HG02885 (cell line): ENCODE measurements at regions not wholly inside any gene's neighbourhood (a gene's known extent, or its start where the extent isn't known, plus 50 kb on each side); places are given as distances from the start of the nearest gene placed in this dataset.
A peak's percentile ranks its signal among the peaks of the same experiment; 100 is the strongest.
"Not testable (repeated sequence)": the region's sequence is repeated elsewhere in the genome, so short reads cannot be mapped to it uniquely, and the experiment has no call there.

Source experiments
- ATAC-seq: cut with Tn5 transposase; IDR thresholded peaks from one replicate; pipeline ENCODE4 v1.9.1; 2021; ENCODE audit warnings: mild to moderate bottlenecking; ENCODE audit not compliant: unreplicated experiment, poor library complexity

DNA sequence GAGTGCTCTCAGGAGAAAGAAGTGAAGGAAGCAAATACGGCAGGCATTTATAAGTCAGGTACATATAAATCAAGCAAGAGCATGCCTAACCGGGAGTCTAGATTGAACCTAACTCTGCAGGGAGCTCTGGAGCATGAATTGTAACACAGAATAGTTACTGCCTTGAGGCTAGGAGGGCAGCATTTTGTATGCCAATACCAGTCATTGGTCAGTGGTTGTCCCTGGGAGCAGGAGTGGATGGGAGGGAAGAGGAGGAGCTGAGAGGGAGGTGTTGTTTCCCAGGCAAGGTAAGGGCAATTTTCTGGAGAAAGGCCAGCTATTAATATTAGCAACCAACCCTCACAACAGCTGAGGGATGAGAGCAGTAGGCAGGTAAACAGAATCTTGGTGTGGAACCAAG lies 224.7 kb upstream of the DCAF8L1 start:
- no peak for ATAC-seq

DNA sequence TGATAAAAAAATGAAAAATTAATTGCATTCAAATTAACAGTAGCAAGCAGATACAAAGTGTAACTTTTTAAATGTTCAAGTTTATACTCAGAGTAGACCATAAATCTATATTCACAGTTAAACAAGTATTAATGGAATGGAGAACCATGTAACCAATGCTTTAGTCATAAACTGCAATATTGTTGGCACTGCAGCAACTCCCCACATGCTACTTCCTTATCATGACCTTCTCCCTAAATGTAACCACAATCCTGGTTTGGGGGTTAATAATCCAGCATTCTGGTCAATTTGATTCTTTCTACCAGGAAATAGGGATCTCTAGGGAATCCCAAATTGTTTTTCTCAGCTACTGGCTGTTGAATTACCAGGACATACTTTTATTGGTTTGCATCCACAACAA lies 223.9 kb upstream of the DCAF8L1 start:
- no peak for ATAC-seq

DNA sequence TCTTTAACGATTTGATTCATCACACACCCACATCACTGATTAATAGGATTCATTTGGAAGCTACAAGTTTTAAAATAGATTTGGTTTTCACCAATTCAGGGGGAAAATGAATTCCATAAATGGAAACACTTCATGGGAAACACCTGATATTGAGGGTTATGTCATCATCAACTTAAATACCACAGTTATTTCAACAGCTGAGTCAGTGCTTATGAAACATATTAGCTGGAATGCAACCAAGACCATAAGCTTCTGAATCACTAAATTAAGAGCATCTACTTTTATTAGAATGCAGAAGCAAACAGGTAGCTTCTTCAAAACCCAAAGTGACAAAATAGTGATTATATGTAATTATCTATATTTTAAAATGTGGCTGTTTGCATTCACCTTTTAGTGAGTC lies 207.8 kb upstream of the DCAF8L1 start:
- ATAC-seq, result no peak

DNA sequence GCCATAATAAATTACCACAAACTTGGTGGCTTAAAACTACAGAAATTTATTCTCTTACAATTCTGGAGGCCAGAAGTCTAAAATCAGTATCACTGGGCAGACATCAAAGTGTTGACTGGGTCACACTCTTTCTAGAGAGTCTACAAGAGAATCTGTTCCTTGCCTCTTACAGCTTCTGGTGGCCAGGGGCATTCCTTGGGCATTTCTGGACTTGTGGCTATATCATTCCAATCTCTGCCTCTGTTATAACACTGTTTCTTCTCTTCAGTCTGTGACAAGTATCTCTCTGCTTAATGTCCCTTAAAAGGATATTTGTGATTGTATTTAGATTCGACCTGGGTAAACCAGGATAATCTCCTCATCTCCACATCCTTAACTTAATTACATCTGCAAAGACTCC lies 207.3 kb upstream of the DCAF8L1 start:
- no peak for ATAC-seq

DNA sequence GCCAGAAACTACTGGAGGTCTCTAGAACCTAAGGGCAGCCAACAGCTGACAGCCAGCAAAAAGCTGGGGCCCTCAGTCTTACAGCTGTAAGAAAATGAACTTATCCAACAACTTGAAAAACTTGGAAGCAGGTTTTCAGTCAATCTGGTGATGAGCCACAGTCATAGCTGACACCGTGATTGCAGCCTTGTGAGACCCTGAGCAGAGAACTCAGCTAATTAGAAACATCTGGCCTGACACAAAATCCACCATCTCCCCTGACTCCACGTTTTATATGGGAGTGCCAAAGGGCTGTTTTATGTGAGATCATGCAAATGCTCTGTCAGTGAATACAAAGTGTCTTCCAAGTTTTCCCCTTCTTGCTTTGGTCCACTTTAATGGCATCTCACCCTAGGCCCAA lies 198.8 kb upstream of the DCAF8L1 start:
- ATAC-seq, result no peak

DNA sequence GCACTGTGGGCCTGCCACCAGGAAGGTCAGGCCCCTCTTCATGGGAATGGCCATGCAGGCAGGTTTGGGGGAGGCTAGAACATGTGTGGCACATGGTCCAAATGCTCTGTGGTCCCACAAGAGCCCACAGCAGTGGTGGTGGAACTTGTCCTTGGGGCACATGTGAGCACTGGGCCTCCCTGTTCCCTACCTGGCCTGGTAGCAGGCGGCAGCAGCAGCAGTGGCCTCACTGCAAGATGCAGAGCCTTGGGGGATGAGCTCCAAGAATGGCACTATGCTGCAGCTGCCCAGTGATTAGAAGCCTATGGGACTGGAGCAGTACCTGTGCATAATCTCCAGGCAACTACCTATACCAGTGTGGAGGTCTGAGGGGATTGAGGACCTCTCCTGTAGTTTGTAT lies 197.0 kb upstream of the DCAF8L1 start:
- ATAC-seq, result no peak

DNA sequence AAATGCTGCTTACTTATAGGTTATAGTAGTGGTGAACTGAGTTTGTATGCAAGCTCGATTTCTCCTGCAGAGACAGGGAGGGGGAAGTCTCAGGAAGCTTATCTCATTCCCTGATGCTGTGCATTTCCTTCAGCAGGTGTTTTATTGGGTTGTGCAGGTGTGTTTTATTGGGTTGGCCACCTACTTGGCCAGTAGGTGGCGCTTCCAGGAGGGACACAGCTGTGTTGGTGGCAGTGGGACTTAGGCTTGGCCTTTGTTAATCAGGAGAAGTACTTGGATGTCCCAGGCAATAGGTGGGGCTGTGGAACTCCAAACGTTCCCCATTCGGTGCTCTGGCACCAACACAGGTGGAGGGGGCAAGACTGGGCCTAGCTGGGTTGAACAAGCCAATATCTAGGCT lies 196.0 kb upstream of the DCAF8L1 start:
- no peak for ATAC-seq

DNA sequence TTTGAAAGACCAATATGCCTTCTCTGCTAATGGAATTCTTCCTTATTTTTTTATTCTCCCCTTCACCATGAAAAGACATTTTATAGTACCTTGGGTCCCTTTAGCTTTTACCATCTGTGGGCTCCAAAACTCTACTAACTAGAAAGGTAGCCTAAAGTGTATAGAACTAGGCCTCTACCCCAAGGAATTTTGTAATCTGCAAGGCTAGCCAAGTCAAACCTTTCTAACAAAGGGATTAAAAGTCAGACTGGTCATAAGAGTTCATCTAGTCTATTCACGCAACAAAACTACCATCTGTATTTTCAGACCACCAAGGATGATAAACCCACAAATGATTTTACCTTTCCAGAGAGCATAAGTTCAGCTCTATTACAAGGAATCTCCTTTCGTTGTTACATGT lies 189.5 kb upstream of the DCAF8L1 start:
- ATAC-seq, result no peak

DNA sequence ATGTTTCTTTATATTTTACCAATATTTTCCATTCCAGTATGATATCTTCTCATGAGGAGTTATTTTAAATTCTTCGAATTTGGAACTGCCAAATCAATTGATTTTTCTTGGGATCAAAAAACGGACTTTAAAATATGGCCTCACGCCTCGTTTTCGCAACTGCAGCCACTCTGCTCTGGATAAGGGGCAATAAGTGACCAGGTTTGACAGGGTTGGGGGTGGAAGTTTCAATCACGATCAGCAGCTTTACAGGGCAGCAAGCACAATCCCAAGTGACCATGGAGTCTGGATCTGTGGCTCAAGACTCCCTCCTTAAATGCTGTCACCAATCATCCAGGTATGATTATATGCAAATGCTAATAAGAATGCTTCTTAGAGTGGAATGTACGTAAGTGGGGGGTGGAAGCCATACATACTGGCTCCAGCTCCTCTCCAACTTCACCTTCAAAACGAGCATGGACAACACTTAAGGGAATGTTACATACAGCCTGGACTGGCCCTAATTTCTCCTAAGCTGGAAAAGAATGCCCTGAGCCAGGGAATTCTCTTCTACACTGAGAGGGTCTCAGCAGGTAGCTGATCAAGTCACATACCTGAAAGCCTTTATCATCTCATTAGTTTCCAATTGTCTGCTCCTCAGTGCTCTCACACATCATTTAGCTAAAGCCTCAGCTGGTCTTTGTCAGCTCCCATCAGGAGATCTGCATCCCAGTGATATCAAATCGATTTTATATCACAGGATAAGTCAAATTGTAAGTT lies 176.9 kb upstream of the DCAF8L1 start:
- ATAC-seq, result no peak

DNA sequence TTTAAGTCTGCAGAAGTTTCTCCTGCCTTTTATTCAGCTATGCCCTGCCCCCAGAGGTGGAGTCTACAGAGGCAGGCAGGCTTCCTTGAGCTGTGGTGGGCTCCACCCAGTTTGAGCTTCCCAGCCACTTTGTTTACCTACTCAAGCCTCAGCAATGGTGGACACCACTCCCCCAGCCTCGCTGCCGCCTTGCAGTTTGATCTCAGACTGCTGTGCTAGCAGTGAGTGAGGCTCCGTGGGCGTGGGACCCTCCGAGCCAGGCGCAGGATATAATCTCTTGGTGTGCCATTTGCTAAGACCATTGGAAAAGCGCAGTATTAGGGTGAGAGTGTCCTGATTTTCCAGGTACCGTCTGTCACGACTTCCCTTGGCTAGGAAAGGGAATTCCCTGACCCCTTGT lies 171.0 kb upstream of the DCAF8L1 start:
- not testable (repeated sequence) for ATAC-seq

DNA sequence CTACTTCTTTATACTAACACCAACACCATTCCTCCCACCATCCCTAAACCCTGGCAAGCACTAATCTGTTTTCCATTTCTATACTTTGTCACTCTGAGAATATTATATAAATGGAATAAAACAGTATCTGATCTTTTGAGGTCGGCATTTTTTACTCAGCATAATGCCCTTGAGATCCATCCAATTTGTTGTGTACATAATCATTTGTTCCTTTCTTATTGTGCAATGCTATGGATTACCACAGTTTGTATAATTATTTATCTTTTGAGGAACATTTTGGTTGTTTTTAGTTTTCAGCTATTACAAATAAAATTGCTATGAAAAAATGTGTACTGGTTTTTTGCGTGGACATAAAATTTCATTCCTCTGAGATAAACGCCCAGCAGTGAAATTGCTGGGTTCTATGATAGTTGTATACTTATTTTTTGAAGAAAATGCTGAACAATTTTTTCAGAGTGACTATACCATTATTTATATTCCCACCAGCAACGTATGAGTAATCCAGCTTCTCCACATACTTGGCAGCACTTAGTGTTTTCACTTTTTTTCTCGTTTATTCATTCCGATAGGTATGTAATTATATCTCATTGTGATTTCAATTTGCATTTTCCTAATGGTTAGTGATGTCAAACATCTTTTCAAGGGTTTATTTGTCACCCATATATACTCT lies 154.3 kb upstream of the DCAF8L1 start:
- no peak for ATAC-seq

DNA sequence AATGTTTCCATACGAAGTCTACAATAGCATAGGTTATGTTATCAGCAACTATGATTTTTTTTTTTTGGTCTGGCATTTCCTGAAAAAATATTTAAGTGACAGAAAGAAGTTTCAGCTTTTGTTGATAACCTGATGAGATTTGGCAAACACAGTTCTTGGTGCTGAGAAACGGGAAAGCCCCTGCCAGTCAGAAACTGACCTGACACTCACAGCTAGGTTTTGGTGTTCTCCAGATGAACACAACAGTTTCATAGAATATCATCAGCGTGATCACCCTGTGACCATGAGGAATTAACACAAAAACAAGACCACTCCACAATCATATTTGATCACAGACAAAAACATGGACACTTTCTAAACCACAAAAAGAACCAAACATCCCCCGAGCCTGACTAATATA lies 152.5 kb upstream of the DCAF8L1 start:
- peak; percentile 54 for ATAC-seq

DNA sequence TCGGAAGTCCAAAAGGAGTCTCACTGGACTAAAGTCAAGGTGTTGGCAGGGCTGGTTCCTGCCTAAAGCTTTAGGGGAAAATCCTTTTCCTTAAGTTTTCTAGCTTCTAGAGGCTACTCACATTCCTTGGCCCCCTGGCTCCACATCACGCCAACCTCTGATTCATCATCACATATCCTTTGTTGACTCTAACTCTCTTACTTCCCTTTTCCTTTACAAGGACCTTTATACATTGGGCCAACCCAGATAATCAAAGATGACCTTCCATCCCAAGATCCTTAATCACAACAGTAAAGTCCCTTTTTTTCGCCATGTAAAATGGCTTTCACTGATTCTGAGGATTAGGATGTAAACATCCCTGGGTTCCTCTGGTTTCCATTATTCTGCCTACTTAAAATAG lies 146.4 kb upstream of the DCAF8L1 start:
- no peak for ATAC-seq

DNA sequence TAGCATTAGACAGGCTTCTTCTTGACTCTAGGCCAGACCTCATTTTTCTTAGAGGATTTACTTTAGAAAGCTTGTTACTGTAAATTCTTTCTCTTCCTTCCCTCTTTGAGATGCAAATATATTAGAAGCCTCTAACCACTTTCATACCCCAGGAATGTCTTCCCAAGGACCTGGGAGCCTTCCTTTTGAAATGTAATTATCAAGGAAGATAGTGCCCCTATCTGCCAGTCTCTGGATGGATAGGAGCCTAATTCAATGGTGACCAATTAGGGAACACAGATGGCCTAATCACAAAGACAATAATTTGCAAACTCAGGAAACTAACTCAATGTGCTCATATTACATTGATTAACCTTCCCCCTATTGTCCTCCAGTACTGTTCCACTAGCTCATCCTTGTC lies 145.6 kb upstream of the DCAF8L1 start:
- no peak for ATAC-seq

DNA sequence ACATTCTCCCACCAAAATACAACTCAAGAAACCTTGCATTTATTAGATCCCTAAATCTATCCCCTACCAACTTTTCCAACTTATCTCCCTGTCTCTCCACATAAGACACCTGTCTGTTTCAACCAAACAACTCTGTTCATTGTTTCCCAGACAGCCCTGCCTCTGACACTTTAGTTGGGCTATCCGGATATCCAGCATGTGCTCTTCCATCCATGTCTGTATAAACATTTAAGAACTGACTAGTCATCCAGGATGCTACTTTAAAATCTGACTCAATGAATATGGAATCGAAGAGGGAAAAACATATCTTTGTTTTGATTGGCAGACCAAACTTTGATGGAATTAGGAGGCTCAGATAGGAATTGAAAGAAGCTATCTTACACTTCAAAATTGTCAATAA lies 143.2 kb upstream of the DCAF8L1 start:
- ATAC-seq, result no peak

DNA sequence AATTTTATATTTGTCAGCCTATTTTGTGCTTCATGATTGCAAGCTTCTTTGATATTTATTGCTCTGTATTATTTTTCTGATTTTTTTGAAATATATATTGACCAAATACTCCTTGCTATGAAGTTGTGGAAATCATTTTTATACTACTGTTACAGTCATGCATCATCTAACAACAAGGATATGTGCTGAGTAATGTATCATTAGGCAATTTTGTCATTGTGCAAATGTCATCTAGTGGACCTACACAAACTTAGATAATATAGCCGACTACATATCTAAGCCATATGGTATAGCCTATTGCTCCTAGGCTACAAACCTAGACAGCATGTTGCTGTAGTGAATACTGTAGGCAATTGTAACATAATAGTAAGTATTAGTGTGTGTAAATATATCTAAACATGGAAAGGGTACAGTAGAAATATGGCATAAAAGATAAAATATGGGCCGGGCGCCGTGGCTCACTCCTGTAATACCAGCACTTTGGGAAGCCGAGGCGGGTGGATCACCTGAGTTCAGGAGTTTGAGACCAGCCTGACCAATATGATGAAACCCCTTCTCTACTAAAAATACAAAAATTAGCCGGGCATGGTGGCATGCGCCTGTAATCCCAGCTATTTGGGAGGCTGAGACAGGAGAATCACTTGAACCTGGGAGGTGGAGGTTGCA lies 139.5 kb upstream of the DCAF8L1 start:
- ATAC-seq, result not testable (repeated sequence)

DNA sequence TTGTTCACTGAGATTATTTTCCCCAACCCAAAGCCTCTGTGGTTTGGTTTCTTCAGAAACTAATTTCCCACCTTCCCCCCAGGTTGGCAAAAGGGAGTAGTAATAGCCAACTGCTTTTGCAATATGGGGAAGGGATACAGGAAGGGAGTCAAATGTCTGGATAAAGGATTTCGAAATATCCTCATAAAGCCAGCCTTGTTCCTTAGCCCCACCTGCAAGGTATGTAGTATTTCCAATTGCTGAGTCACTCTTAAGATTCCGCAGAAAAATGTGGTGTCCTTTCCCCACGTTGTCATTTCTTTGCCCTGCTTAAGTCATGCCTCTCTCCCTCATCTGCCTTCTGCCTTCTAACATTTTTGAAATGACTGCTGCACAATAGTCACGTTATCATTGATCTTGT lies 138.8 kb upstream of the DCAF8L1 start:
- no peak for ATAC-seq

DNA sequence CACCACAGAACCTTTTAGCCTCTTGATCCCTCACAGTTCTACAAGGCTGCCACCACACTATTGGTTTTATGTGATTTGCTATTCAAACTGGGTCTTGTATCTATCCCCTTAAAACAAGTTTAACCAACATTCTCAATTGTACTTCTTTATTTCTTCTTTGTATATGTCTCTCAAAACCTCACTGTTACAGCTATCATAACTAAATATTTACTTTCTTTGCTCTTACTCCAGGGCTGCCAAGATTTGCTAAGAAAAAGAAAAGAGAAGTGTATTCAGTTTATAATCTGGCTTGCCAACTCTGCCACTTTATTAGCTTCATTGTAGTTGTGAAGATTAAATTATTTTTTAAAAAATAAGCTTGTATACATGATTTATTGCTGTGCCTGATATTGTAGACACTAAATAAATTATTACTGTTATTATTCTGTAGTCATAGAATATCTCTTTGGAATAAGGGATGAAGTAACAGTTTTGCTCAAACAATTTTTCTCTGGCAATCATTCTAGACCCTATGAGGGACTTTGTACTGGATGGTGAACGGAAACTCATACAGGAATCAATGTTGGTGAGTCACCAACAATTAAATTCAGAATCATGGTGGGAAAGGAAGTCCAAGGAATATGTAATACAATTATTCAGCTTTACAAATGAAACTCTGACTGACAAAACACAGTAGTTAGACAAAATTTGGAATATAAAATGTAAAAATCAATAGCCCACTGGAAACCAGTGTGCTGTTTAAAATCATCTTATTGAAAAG lies 127.1 kb upstream of the DCAF8L1 start:
- ATAC-seq, result no peak

DNA sequence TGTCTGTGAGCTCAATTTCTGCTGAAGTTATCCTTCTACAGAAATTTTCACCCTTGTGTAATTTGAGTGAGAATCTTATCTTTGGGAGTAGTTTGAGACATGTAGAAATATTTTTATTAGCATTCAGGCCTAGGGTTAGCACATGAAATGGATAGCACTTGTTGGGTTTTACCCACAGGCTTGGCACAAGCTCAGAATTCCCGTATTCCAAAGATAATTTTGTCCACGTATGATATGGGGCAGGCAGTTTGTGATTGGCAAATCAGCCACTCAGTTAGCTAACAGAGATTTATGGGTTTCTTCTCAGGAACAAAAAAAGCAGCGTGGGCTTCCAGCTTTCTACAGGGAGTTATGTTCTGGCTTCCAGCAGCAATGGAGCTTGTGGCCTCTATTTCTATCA lies 117.9 kb upstream of the DCAF8L1 start:
- no peak for ATAC-seq

DNA sequence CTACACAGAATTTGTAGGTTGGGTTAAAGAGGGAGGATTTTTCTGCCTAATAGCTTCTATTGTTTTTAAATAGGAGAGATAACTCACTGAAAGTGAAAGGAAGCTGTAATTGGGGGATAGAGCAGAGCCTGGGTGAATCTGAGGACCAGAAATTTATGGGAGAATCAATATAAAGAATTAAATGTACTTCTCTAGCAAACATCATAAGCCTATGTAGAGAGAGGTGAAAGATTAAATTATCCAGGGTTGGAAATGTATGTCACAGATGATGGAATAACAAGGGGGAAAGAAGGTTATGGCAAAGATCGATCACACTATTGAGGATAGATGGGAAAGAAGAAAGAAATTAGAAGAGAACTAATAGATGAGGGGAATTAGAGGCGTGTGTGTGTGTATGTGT lies 104.4 kb upstream of the DCAF8L1 start:
- no peak for ATAC-seq

DNA sequence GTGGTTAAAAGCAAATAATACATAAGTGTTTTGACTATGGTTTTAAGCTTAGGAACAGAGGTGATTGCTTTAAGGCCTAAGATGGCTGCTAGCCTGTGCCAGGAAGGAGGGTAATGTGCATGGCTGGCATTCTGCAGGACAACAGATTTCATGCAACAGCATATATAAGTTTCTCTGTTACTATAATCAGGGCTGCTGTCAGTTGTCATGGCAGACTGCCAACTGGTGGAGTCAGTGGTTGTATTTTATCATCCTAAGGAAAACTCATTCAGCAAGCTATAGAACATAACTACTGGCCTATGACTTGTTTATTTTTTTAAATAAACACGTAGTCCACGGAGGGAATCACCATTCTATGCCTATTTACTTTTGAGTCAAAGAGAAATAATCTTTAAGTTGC lies 77.7 kb upstream of the DCAF8L1 start:
- ATAC-seq, result no peak
